ENCODE measurements at regions not wholly inside any gene's neighbourhood (a gene's known extent, or its start where the extent isn't known, plus 50 kb on each side); places are given as distances from the start of the nearest gene placed in this dataset.

GRCh38 chr13:59266478-59267063 lies 897.2 kb downstream of the DIAPH3 start:
- Histone ChIP-seq H3K4me1 (replicated peaks) (no peaks in the 10 kb centered on the region), H3K27me3 (replicated peaks; ENCODE audit: insufficient read depth) (no peaks in the 10 kb centered on the region), H3K36me3 (no peaks in the 10 kb centered on the region), H3K9me3 (no peaks in the 10 kb centered on the region), H3K27ac (no peak overlapping the region), H3K4me3 (no peak overlapping the region)
- intact Hi-C loops (cut with DNase I) = no loop called here
- 54% methylated on average over 2 of the region's 2 CpGs for WGBS
- DNase-seq (ENCODE audit: low spot score) = no peak
- no peak for TF ChIP-seq POLR2AphosphoS5 (IDR thresholded peaks at IDR 0.05)
- no peak for TF ChIP-seq POLR2A (IDR thresholded peaks at IDR 0.05)
- TF ChIP-seq CTCF (IDR thresholded peaks at IDR 0.05) = no peak

DNA sequence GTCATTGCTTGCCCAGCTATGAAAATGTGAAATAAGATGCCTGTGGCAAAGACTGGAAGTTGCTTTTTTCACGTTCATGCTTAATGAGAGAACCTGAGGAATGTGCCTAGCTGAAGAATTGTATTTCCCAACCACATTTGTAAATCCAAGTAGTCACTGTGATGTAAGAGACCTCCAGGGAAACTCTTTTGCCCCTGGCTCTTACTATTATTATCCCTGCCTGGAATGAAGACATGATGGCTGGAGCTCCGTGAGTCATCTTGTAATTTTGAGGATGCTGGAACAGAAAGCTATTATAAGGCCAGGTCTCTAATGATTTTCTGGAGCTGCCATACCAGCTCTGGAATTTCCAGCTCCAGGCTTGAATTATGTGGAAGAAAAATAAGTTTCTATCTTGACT lies 894.3 kb downstream of the DIAPH3 start:
- WGBS = 55% methylated on average over 2 of the region's 2 CpGs
- intact Hi-C loops (cut with DNase I) = no loop called here

GRCh38 chr13:59270327-59270726 lies 893.4 kb downstream of the DIAPH3 start:
- no peak overlapping the region for H3K27ac ChIP-seq

More for the DNA sequence above, 894.3 kb downstream of the DIAPH3 start:
- Histone ChIP-seq H3K4me3 (no peak overlapping the region), H3K4me1 (replicated peaks) (no peaks in the 10 kb centered on the region), H3K27me3 (replicated peaks; ENCODE audit: insufficient read depth) (no peaks in the 10 kb centered on the region), H3K36me3 (no peaks in the 10 kb centered on the region), H3K9me3 (no peaks in the 10 kb centered on the region), H3K27ac (no peak overlapping the region)
- TF ChIP-seq CTCF (IDR thresholded peaks at IDR 0.05) (no peak), POLR2AphosphoS5 (IDR thresholded peaks at IDR 0.05) (no peak), POLR2A (IDR thresholded peaks at IDR 0.05) (no peak)
- no peak for DNase-seq (ENCODE audit: low spot score)

DNA sequence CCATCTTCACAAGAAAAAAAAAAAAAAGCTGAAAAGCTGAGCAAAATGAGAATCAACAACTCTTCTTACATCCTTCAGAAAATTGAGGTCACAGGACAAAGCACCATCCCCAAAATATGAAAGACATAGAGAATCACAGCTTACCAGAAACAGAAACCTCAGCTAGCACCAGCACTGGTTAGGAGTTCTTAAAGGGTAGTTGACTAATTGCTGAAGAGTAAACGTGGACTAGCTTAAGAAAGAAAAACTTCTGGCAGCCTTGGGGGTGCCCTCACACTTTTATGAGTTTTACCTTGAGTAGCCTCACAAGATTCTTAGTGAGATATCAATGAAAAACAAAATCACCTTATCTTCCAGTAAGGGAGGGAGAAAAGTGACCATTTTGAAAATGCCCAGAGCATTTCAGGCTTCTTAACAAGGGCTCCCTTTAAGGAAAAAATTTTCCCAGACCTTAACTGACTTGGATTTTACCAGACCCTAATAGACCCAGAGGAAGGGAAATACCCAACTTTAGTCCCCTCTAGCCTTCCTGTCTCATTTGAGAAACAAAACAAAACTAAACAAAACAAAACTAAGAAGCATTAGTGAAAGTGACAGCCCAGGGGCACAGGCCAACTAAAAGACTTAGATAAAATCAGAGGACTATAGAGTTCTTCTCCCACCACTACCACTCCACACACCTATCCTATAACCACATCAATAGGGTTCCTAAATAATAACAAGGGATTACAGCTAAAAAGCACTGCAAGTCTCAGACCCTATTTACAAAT lies 888.6 kb downstream of the DIAPH3 start:
- 18% methylated on average over 1 of the region's 1 CpG for WGBS
- Histone ChIP-seq H3K9me3 (no peaks in the 10 kb centered on the region), H3K27ac (no peak overlapping the region), H3K27me3 (replicated peaks; ENCODE audit: insufficient read depth) (no peaks in the 10 kb centered on the region), H3K4me3 (no peak overlapping the region), H3K4me1 (replicated peaks) (no peaks in the 10 kb centered on the region), H3K36me3 (no peaks in the 10 kb centered on the region)
- intact Hi-C loops (cut with DNase I) = no loop called here
- no peak for DNase-seq (ENCODE audit: low spot score)
- no peak for TF ChIP-seq CTCF (IDR thresholded peaks at IDR 0.05)
- TF ChIP-seq POLR2AphosphoS5 (IDR thresholded peaks at IDR 0.05) = no peak
- no peak for TF ChIP-seq POLR2A (IDR thresholded peaks at IDR 0.05)

More at GRCh38 chr13:59270327-59270726, 893.4 kb downstream of the DIAPH3 start:
- H3K4me3 ChIP-seq = no peak overlapping the region
- H3K9me3 ChIP-seq = no peaks in the 10 kb centered on the region
- intact Hi-C loops (cut with DNase I) = no loop called here
- no peaks in the 10 kb centered on the region for H3K36me3 ChIP-seq
- H3K27me3 ChIP-seq (replicated peaks; ENCODE audit: insufficient read depth) = no peaks in the 10 kb centered on the region
- H3K4me1 ChIP-seq (replicated peaks) = no peaks in the 10 kb centered on the region
- DNase-seq (ENCODE audit: low spot score) = no peak
- TF ChIP-seq CTCF (IDR thresholded peaks at IDR 0.05) = no peak
- TF ChIP-seq POLR2AphosphoS5 (IDR thresholded peaks at IDR 0.05) = no peak
- no peak for TF ChIP-seq POLR2A (IDR thresholded peaks at IDR 0.05)

- H3K4me1 ChIP-seq (replicated peaks) = no peaks in the 10 kb centered on the region
- H3K4me3 ChIP-seq = no peak overlapping the region
- H3K27ac ChIP-seq = no peak overlapping the region
- intact Hi-C loops (cut with DNase I) = no loop called here
- H3K36me3 ChIP-seq = no peaks in the 10 kb centered on the region
- no peak for DNase-seq (ENCODE audit: low spot score)
- H3K9me3 ChIP-seq = no peaks in the 10 kb centered on the region
- no peaks in the 10 kb centered on the region for H3K27me3 ChIP-seq (replicated peaks; ENCODE audit: insufficient read depth)
- TF ChIP-seq POLR2A (IDR thresholded peaks at IDR 0.05) (no peak), POLR2AphosphoS5 (IDR thresholded peaks at IDR 0.05) (no peak), CTCF (IDR thresholded peaks at IDR 0.05) (no peak)
These were observed 887.3 kb downstream of the DIAPH3 start for GRCh38 chr13:59276436-59276835.

Measured in prostate gland (tissue), 2 donors.